OCI-LY3 (cell line): ENCODE measurements at regions not wholly inside any gene's neighbourhood (a gene's known extent, or its start where the extent isn't known, plus 50 kb on each side); places are given as distances from the start of the nearest gene placed in this dataset.

Source experiments
- CTCF ChIP-seq: fragments of 200-600, 300-600 bp; sonication (generic); IDR thresholded peaks from 2 replicates; pipeline ENCODE4 v1.5.1; 2014; ENCODE audit warnings: antibody characterized with exemption, low read length, low read depth
- EZH2phosphoT487 ChIP-seq: fragments of 200-600 bp; shearing (Covaris generic); IDR thresholded peaks from 2 replicates; pipeline ENCODE4 v1.6.1; 2018; ENCODE audit warnings: antibody characterized with exemption, mixed run types, low read depth

- TF ChIP-seq CTCF, result no peak
- TF ChIP-seq EZH2phosphoT487, result no peak
Measured at GRCh38 chr22:49413146-49413545, 414.5 kb downstream of the BRD1 start.
